Osteocyte (in vitro differentiated cells): ENCODE measurements at regions not wholly inside any gene's neighbourhood (a gene's known extent, or its start where the extent isn't known, plus 50 kb on each side); places are given as distances from the start of the nearest gene placed in this dataset.
A peak's percentile ranks its signal among the peaks of the same experiment; 100 is the strongest.

ENCODE experiments used
- DNase-seq: peaks from one replicate; pipeline ENCODE4 v3.0.0; 2021; ENCODE audit warnings: mixed read lengths; ENCODE audit not compliant: unreplicated experiment; ENCODE audit errors: extremely low spot score
- H3K27ac Mint-ChIP-seq: one replicate; pipeline ENCODE4 v1.8.0; 2021; ENCODE audit warnings: mild to moderate bottlenecking, mixed read lengths; ENCODE audit not compliant: unreplicated experiment
- H3K27me3 Mint-ChIP-seq: one replicate; pipeline ENCODE4 v1.8.0; 2021; ENCODE audit warnings: mixed read lengths; ENCODE audit not compliant: unreplicated experiment
- H3K36me3 Mint-ChIP-seq: one replicate; pipeline ENCODE4 v1.8.0; 2021; ENCODE audit warnings: mixed read lengths; ENCODE audit not compliant: unreplicated experiment
- H3K4me1 Mint-ChIP-seq: one replicate; pipeline ENCODE4 v1.8.0; 2021; ENCODE audit warnings: mixed read lengths; ENCODE audit not compliant: unreplicated experiment
- H3K4me3 Mint-ChIP-seq: one replicate; pipeline ENCODE4 v1.8.0; 2021; ENCODE audit warnings: mild to moderate bottlenecking, moderate library complexity, mixed read lengths; ENCODE audit not compliant: unreplicated experiment
- H3K9me3 Mint-ChIP-seq: one replicate; pipeline ENCODE4 v1.8.0; 2021; ENCODE audit warnings: mixed read lengths; ENCODE audit not compliant: unreplicated experiment
- CTCF ChIP-seq: fragments of 200-600 bp; sonication (generic); IDR thresholded peaks from 2 replicates; pipeline ENCODE4 v1.5.0; 2021; ENCODE audit warnings: antibody characterized with exemption, mild to moderate bottlenecking, moderate library complexity

DNA sequence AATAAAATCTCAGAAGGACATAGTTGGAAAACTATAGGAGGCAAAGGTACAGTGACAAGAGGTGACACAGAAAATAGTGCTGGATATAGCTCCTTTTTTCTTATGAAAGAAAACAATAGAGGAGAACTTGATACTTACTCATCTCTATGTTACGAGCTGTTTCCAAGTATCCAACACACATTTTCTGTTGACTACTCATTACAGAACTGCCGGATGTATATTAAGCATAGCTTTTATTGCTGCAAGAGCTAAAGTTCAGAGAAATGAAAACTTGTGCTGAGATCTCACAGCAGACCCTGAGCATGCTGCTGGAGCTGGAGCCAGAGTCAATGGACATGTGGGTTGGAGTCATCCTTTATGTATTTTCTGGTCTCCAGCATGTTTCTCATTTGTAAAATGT, 210.0 kb upstream of the NT5C1B start:
- no peaks in the 10 kb centered on the region for H3K9me3 Mint-ChIP-seq
- no peak overlapping the region for H3K4me3 Mint-ChIP-seq
- no peak for TF ChIP-seq CTCF
- no peaks in the 10 kb centered on the region for H3K36me3 Mint-ChIP-seq
- no peaks in the 10 kb centered on the region for H3K27me3 Mint-ChIP-seq
- H3K4me1 Mint-ChIP-seq = peaks cover 11% of the 10 kb centered on the region
- H3K27ac Mint-ChIP-seq = no peak overlapping the region
- no peak for DNase-seq

GRCh38 chr2:18797133-18797845, 207.9 kb upstream of the NT5C1B start:
- Mint-ChIP-seq H3K9me3 (no peaks in the 10 kb centered on the region), H3K27ac (no peak overlapping the region), H3K36me3 (no peaks in the 10 kb centered on the region), H3K4me1 (peaks cover 24% of the 10 kb centered on the region), H3K4me3 (no peak overlapping the region), H3K27me3 (no peaks in the 10 kb centered on the region)
- no peak for TF ChIP-seq CTCF
- no peak for DNase-seq

DNA sequence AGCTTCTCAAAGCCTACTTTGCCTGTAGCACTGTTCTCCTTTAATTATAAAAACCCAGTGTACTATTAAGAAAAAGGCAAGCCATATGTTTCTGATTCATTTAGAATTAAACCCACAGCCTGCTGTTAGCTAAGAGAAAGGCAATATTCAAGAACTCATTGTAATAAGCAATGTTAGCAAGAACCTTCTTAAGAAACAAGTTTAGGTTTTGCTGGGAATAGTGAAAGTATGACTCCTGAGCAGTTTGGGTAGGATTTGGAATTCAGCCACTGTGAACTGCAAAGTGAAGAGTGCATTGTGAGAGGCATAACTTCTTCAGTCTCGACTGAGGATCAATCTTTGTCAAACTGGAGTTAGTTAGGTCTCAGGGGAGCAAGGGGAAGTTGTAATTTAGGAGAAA, 206.5 kb upstream of the NT5C1B start:
- peaks cover 38% of the 10 kb centered on the region for H3K4me1 Mint-ChIP-seq
- H3K27me3 Mint-ChIP-seq = no peaks in the 10 kb centered on the region
- DNase-seq = no peak
- no peak overlapping the region for H3K27ac Mint-ChIP-seq
- H3K36me3 Mint-ChIP-seq = no peaks in the 10 kb centered on the region
- no peak for TF ChIP-seq CTCF
- no peak overlapping the region for H3K4me3 Mint-ChIP-seq
- H3K9me3 Mint-ChIP-seq = no peaks in the 10 kb centered on the region

- H3K36me3 Mint-ChIP-seq = no peaks in the 10 kb centered on the region
- H3K4me3 Mint-ChIP-seq = no peak overlapping the region
- peaks cover 62% of the 10 kb centered on the region for H3K4me1 Mint-ChIP-seq
- H3K9me3 Mint-ChIP-seq = no peaks in the 10 kb centered on the region
- TF ChIP-seq CTCF = no peak
- H3K27ac Mint-ChIP-seq = peak overlapping the region; percentile 2
- DNase-seq = no peak
- H3K27me3 Mint-ChIP-seq = no peaks in the 10 kb centered on the region
Observed at GRCh38 chr2:18792684-18793083, 203.3 kb upstream of the NT5C1B start.

GRCh38 chr2:18792226-18792629, 202.9 kb upstream of the NT5C1B start:
- TF ChIP-seq CTCF = no peak
- Mint-ChIP-seq H3K36me3 (no peaks in the 10 kb centered on the region), H3K4me1 (peaks cover 61% of the 10 kb centered on the region), H3K27me3 (no peaks in the 10 kb centered on the region), H3K9me3 (no peaks in the 10 kb centered on the region), H3K4me3 (no peak overlapping the region), H3K27ac (peak overlapping the region; percentile 75)
- DNase-seq = no peak
